Stomach (tissue), 8 donors: ENCODE measurements at regions not wholly inside any gene's neighbourhood (a gene's known extent, or its start where the extent isn't known, plus 50 kb on each side); places are given as distances from the start of the nearest gene placed in this dataset.

Experiments
- DNase-seq, 2 donors: peaks; one replicate each; pipeline versions ENCODE4 v3.0.0 to v3.0.0-alpha.2; 2013 to 2019
- H3K27ac ChIP-seq, 5 donors: fragments of 200-600 bp in 4 of 5; sonication (generic) in 4 of 5; one replicate each; pipeline ENCODE4 v1.5.1; 2013 to 2019; ENCODE audit warnings: mild to moderate bottlenecking in 1 of 5, moderate library complexity in 1 of 5
- H3K27me3 ChIP-seq, 3 donors: fragments of 200-600 bp; sonication (generic); one replicate each; pipeline ENCODE4 v1.5.1; 2017 to 2019; ENCODE audit warnings: mixed run types in 1 of 3
- H3K36me3 ChIP-seq, 4 donors: fragments of 200-600 bp; sonication (generic); 1 replicate in 3 of 4; 2 replicates in 1 of 4; pipeline ENCODE4 v1.5.1; 2016 to 2019
- H3K4me1 ChIP-seq, 4 donors: fragments of 200-600 bp; sonication (generic); one replicate each; pipeline ENCODE4 v1.5.1; 2016 to 2019
- H3K4me3 ChIP-seq, 4 donors: fragments of 200-600 bp; sonication (generic) in 3 of 4; one replicate each; pipeline ENCODE4 v1.5.1; 2016 to 2019; ENCODE audit warnings: mild to moderate bottlenecking in 1 of 4
- H3K9me3 ChIP-seq, 4 donors: fragments of 200-600 bp; sonication (generic); one replicate each; pipeline ENCODE4 v1.5.1; 2016 to 2019
- EP300 ChIP-seq: sonication (generic); formaldehyde crosslinking; IDR thresholded peaks from one replicate; pipeline ENCODE4 v1.6.1; 2017; ENCODE audit warnings: antibody characterized with exemption
- POLR2A ChIP-seq, 4 donors: fragments of 450-650 bp; IDR thresholded peaks; one replicate each; pipeline ENCODE4 v1.6.1; 2016; ENCODE audit warnings: antibody characterized with exemption in 4 of 4, control low read depth in 2 of 4, mild to moderate bottlenecking in 1 of 4, moderate library complexity in 1 of 4
- POLR2AphosphoS5 ChIP-seq, 3 donors: sonication (generic); formaldehyde crosslinking; IDR thresholded peaks; one replicate each; pipeline ENCODE4 v1.6.1; 2016; ENCODE audit warnings: antibody characterized with exemption in 3 of 3
- WGBS, 5 donors: extraction: QIAGEN DNeasy Blood & Tissue Kit in 3 of 5; methylation state at CpG; one replicate each; pipeline versions ENCODE4 v1.1.5 to v1.1.7; 2013 to 2018; 5-methylcytosine and 5-hydroxymethylcytosine counted together
- intact Hi-C: fragments of 100-400 bp; cut with DNase I; formaldehyde crosslinking; loops from one replicate; pipeline ENCODE4 v1.15.1; 2023; ENCODE audit warnings: low total_unique reads
- TF ChIP-seq, protein P1 (sequence below), 7 experiments: fragments of 450-650 bp in 4 of 7; fragments of 200-600 bp in 3 of 7; sonication (generic) in 3 of 7; IDR thresholded peaks; one replicate each; pipeline ENCODE4 v1.5.1; 2016 to 2019; ENCODE audit warnings: antibody characterized with exemption in 7 of 7, control low read depth in 2 of 7, mild to moderate bottlenecking in 1 of 7
- donor health status: healthy with polysubstance abuse.
- donor health status: Bipolar disorder and iron deficiency.
- donor health status: healthy.

DNA sequence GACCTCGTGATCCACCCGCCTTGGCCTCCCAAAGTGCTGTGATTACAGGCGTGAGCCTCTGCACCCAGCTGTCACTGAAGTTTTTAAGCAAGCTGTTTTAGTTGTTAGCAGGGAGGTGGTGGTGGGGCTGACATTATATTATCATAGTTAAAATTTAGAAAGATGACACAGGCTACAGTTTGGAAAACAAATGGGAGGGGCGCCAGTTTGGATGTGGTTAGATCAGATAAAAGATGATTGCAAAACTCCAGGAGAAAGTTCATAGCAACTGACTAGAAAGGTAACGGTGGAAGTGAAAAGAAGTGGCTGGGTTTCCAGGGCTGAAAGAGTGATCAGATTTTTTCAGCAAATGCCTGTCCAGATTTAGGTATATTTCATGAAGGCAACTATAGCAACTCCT lies 311.9 kb upstream of the CITED2 start:
- no peaks in the 10 kb centered on the region for H3K27me3 ChIP-seq
- H3K4me3 ChIP-seq = no peak overlapping the region
- H3K4me1 ChIP-seq = no peaks in the 10 kb centered on the region
- WGBS, 5 donors = 79 to 89% (median 85%) methylated on average over 5 of the region's 5 CpGs
- H3K36me3 ChIP-seq = no peaks in the 10 kb centered on the region
- H3K9me3 ChIP-seq = no peaks in the 10 kb centered on the region
- no peak overlapping the region for H3K27ac ChIP-seq
- TF ChIP-seq EP300 (no peak), POLR2AphosphoS5 (IDR thresholded peaks at IDR 0.05) (no peak), POLR2A (IDR thresholded peaks at IDR 0.05) (no peak)
- TF ChIP-seq, protein P1, sequence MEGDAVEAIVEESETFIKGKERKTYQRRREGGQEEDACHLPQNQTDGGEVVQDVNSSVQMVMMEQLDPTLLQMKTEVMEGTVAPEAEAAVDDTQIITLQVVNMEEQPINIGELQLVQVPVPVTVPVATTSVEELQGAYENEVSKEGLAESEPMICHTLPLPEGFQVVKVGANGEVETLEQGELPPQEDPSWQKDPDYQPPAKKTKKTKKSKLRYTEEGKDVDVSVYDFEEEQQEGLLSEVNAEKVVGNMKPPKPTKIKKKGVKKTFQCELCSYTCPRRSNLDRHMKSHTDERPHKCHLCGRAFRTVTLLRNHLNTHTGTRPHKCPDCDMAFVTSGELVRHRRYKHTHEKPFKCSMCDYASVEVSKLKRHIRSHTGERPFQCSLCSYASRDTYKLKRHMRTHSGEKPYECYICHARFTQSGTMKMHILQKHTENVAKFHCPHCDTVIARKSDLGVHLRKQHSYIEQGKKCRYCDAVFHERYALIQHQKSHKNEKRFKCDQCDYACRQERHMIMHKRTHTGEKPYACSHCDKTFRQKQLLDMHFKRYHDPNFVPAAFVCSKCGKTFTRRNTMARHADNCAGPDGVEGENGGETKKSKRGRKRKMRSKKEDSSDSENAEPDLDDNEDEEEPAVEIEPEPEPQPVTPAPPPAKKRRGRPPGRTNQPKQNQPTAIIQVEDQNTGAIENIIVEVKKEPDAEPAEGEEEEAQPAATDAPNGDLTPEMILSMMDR (IDR thresholded peaks at IDR 0.05) = no peak
- intact Hi-C loops = no loop called here
- no peak for DNase-seq

GRCh38 chr6:139685009-139685408 lies 310.6 kb upstream of the CITED2 start:
- Histone ChIP-seq H3K27ac (no peak overlapping the region), H3K9me3 (no peaks in the 10 kb centered on the region), H3K4me3 (no peak overlapping the region), H3K4me1 (peaks cover 0 to 1% (median 0%) of the 10 kb centered on the region in 4 donors), H3K36me3 (no peaks in the 10 kb centered on the region), H3K27me3 (no peaks in the 10 kb centered on the region)
- TF ChIP-seq, protein P1 (IDR thresholded peaks at IDR 0.05) = no peak
- TF ChIP-seq POLR2AphosphoS5 (IDR thresholded peaks at IDR 0.05) = no peak
- TF ChIP-seq EP300 = no peak
- no peak for TF ChIP-seq POLR2A (IDR thresholded peaks at IDR 0.05)
- intact Hi-C loops = no loop called here
- no peak for DNase-seq

- TF ChIP-seq, protein P1 (IDR thresholded peaks at IDR 0.05) = no peak
- no peak for TF ChIP-seq POLR2AphosphoS5 (IDR thresholded peaks at IDR 0.05)
- TF ChIP-seq EP300 = no peak
- TF ChIP-seq POLR2A (IDR thresholded peaks at IDR 0.05) = no peak
- DNase-seq = no peak
- peaks cover 0 to 11% (median 6%) of the 10 kb centered on the region in 4 donors for H3K4me1 ChIP-seq
- 85 to 98% (median 96%) methylated on average over 5 of the region's 5 CpGs for WGBS, 5 donors
- intact Hi-C loops = no loop called here
- no peak overlapping the region for H3K4me3 ChIP-seq
- H3K36me3 ChIP-seq = no peaks in the 10 kb centered on the region
- no peaks in the 10 kb centered on the region for H3K9me3 ChIP-seq
- H3K27me3 ChIP-seq = no peaks in the 10 kb centered on the region
- H3K27ac ChIP-seq = no peak overlapping the region
Measured at GRCh38 chr6:139680819-139681218, 306.4 kb upstream of the CITED2 start.

DNA sequence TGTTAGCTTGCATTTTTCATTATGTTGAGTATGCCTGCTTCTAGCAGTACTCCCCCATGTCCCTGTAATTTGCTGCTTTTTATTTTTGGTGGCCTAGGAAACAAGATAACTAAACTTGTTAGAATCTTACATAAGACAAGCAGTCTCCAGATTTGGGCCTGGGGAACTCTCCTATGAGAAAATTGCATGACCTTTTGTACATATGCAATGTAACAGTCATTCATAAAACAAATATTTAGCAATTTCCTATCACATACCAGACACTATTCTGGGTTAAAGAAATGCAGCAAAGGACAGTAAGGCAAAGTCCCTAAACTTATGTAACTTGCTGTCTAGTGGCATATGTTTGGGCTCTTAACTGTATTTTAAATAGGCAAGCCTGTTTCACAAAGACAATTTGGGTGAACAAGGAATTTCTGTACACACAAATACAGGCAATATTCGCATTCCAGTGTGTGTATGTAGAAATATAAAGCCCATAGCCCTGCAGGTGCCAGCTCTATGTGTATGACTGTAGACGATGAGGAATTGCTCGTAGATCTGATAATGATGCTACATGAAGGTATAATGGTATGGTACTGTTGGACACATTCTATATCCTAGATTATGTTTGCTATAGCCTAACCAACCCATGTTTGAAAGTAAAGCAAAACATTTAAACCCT lies 305.2 kb upstream of the CITED2 start:
- H3K27me3 ChIP-seq = no peaks in the 10 kb centered on the region
- TF ChIP-seq POLR2A (IDR thresholded peaks at IDR 0.05) (no peak), EP300 (no peak), POLR2AphosphoS5 (IDR thresholded peaks at IDR 0.05) (no peak)
- TF ChIP-seq, protein P1 (IDR thresholded peaks at IDR 0.05) = no peak
- H3K9me3 ChIP-seq = no peaks in the 10 kb centered on the region
- WGBS, 5 donors = 82 to 87% (median 84%) methylated on average over 3 of the region's 3 CpGs
- no peaks in the 10 kb centered on the region for H3K36me3 ChIP-seq
- H3K4me1 ChIP-seq = peaks cover 0 to 11% (median 6%) of the 10 kb centered on the region in 4 donors
- peak in 1 of 2 donors; percentile 39 for DNase-seq
- no peak overlapping the region for H3K27ac ChIP-seq
- intact Hi-C loops = no loop called here
- no peak overlapping the region for H3K4me3 ChIP-seq
